GM12872 (cell line): ENCODE measurements at regions not wholly inside any gene's neighbourhood (a gene's known extent, or its start where the extent isn't known, plus 50 kb on each side); places are given as distances from the start of the nearest gene placed in this dataset.

Source experiments
- TF ChIP-seq, protein P1 (sequence below): IDR thresholded peaks from 3 replicates; pipeline ENCODE4 v1.5.1; 2011; ENCODE audit warnings: low read depth, mild to moderate bottlenecking, low read length, moderate library complexity; ENCODE audit not compliant: insufficient read depth

DNA sequence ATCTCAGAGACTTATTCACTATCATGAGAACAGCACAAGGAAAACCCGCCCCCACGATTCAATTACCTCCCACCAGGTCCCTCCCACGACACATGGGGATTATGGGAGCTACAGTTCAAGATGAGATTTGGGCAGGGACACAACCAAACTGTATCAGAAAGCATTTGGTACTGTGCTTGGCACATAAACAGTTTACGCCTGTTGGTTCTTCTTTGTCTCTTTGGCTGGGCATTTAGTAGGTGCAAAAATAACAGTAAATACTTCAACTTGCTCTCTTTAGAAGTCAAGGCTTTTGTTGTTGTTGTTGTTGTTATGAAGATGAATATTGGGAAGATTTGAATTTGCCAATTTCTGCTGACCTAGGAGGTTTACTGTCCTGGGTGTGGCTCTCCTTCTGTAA is 175.4 kb upstream of the IGSF21 start:
- TF ChIP-seq, protein P1, sequence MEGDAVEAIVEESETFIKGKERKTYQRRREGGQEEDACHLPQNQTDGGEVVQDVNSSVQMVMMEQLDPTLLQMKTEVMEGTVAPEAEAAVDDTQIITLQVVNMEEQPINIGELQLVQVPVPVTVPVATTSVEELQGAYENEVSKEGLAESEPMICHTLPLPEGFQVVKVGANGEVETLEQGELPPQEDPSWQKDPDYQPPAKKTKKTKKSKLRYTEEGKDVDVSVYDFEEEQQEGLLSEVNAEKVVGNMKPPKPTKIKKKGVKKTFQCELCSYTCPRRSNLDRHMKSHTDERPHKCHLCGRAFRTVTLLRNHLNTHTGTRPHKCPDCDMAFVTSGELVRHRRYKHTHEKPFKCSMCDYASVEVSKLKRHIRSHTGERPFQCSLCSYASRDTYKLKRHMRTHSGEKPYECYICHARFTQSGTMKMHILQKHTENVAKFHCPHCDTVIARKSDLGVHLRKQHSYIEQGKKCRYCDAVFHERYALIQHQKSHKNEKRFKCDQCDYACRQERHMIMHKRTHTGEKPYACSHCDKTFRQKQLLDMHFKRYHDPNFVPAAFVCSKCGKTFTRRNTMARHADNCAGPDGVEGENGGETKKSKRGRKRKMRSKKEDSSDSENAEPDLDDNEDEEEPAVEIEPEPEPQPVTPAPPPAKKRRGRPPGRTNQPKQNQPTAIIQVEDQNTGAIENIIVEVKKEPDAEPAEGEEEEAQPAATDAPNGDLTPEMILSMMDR = no peak

DNA sequence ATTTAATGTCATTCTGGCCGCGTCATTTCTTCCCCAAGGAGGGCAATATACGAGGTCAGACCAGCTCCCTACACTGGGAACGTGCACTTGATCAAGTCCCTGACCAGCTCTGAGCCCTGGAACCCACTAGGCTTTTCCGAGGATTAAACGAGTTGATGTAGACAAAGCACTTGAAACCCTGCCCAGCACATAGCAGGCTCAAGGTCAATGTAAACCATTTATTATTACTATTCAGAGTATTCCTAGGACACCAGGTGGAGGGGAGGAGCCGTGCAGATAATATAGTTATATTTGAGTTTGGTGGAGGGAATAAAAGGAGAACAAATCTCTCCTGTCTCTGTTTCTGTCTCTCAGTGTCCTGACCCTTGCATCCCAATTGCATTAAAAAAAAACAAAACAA is 174.1 kb upstream of the IGSF21 start:
- TF ChIP-seq, protein P1 = no peak

DNA sequence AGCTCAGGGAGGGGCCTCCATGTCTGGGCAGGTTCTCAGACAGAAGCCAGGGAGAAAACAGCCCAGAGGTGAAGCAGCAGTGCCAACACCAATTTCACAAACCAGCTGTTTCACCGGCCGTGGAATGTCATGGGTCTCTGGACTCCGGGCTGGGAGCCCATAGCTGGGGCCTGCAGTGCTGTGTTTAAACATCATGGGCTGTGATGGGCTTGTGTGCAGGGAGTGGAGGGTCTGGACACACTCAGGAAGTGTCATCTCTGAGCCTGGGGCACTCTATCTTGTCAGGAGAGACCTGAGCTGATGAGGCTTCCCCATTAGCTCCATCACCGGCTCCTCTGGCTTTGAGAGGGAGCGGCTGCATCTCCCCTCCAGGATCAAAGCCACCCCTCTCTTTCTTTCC is 173.6 kb upstream of the IGSF21 start:
- TF ChIP-seq, protein P1 = no peak

DNA sequence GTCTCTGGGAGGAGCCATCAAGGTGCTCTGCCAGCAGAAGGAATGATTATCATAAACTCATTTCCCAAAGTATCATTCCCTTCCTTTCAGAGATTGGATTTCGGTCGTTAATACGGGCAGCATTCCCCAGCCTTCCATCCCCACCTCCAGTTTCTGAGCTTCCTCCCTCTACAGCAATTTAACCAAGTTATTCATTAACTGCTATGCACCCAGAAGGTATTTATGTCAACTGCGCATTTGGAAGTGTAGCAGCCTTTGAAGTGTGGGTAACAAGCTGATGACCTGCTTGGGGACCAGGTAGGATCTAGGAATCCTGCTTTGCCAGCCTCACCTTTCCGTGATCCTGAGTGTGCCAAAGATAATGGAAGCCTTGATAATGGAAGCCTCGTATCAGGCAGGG is 172.4 kb upstream of the IGSF21 start:
- TF ChIP-seq, protein P1 = no peak

DNA sequence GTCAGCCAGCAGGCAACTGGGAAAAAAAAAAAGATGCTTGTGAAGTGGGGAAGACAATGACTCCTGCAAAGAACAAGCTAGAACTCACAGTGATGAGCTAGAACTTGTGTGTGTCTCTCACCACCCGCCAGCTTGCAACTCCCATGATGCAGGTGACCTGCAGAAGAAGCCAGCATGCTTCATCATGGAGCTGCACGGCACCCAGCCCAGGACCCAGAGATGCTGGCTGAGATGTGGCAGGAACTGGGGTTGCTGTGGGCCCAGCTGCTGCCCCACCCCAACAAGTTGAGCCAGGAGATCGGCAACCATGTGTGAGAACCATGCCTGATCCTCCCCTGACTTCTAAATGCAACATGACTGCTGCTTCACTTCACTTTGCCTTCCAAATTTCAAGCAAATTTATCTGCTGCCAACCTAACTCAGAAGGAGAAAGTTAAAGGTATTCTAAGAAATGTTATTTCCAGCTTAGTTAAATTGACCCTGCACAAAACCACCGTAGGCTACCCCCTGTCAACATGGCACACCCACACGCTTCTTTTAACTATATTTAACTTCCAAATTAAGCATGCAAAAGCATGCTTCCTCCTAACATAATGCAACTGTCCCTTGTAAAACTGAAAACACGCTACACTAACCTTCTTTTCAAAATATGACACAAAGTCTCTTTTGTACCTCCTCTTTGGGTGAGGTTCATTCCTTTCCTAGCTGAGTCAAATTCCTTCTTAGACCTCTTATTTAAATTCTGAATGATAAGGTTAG is 166.0 kb upstream of the IGSF21 start:
- TF ChIP-seq, protein P1 = no peak

DNA sequence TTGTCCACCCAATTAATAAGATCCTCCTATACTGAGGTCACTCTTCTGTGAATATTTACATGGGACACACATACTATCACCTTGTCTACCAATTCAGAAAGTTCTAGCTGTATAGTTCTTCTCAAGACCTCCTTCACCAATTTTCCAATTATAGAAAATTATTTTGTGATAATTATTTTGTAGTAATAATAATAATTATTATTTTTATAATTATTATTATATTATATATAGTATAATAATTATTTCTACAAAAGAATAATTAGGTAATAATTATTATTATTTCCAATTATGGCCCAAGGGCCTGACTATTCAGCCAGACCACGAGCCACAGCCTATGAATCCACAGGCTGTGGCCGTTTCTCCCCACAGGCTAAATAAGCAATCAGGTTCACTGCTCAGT is 164.1 kb upstream of the IGSF21 start:
- TF ChIP-seq, protein P1 = no peak

DNA sequence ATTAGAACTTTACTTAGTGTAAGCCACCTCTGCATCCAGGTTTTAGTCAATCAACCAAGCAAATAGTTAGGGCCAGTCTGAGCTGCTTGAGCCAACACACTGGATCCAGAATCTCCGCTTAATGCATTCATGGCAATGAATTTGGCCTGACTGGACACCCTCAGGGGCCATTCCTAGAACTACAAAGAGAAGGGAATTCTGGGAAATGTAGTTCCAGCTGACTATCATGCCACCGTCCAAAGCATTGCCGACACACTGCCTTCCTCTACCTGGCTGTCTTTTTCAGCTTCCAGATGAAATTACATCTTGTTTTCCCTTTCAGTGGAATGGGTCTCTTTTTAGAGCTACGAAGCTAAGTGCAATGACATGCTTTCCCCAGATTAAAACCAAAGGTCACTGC is 163.0 kb upstream of the IGSF21 start:
- TF ChIP-seq, protein P1 = no peak
